Right lobe of liver (tissue), 6 donors: ENCODE measurements at regions not wholly inside any gene's neighbourhood (a gene's known extent, or its start where the extent isn't known, plus 50 kb on each side); places are given as distances from the start of the nearest gene placed in this dataset.
"Not testable (repeated sequence)": the region's sequence is repeated elsewhere in the genome, so short reads cannot be mapped to it uniquely, and the experiment has no call there.

ENCODE experiments used
- ATAC-seq, 4 donors: fragments of 200-7000 bp; cut with Tn5 transposase; one replicate each; pipeline ENCODE4 v1.9.1; 2020; ENCODE audit warnings: mild to moderate bottlenecking in 4 of 4, moderate library complexity in 4 of 4
- DNase-seq, 3 donors: peaks; one replicate each; pipeline ENCODE4 v3.0.0-alpha.2; 2020
- H3K27ac ChIP-seq, 3 donors: fragments of 200-600 bp; one replicate each; pipeline ENCODE4 v1.8.0; 2022
- H3K27me3 ChIP-seq, 2 donors: fragments of 200-600 bp; one replicate each; pipeline ENCODE4 v1.8.0; 2022
- H3K36me3 ChIP-seq, 4 donors: fragments of 200-600 bp; sonication (generic) in 1 of 4; one replicate each; pipeline versions ENCODE4 v1.5.1 to v1.8.0; 2017 to 2022; ENCODE audit warnings: control low read depth in 1 of 4
- H3K4me1 ChIP-seq, 4 donors: fragments of 200-600 bp; sonication (generic) in 1 of 4; one replicate each; pipeline versions ENCODE4 v1.5.1 to v1.8.0; 2017 to 2022; ENCODE audit warnings: control low read depth in 1 of 4
- H3K4me3 ChIP-seq, 3 donors: fragments of 200-600 bp; one replicate each; pipeline ENCODE4 v1.8.0; 2022
- H3K9me3 ChIP-seq, 4 donors: fragments of 200-600 bp; sonication (generic) in 1 of 4; one replicate each; pipeline versions ENCODE4 v1.5.1 to v1.8.0; 2017 to 2022; ENCODE audit warnings: control low read depth in 1 of 4
- CTCF ChIP-seq, 4 donors: fragments of 200-600 bp in 3 of 4; fragments of 450-650 bp in 1 of 4; IDR thresholded peaks; one replicate each; pipeline versions ENCODE4 v1.5.1 to v1.8.0; 2016 to 2022; ENCODE audit warnings: antibody characterized with exemption in 4 of 4, mild to moderate bottlenecking in 2 of 4
- POLR2A ChIP-seq: fragments of 450-650 bp; IDR thresholded peaks from one replicate; pipeline ENCODE4 v1.6.1; 2017; ENCODE audit warnings: antibody characterized with exemption, mild to moderate bottlenecking
- WGBS: methylation state at CpG from one replicate; pipeline ENCODE4 v1.1.6; 2018; ENCODE audit warnings: low coverage, low lambda C conversion rate; ENCODE audit not compliant: insufficient coverage; ENCODE audit errors: missing lambda C conversion rate; 5-methylcytosine and 5-hydroxymethylcytosine counted together
- intact Hi-C, 2 donors: fragments of 100-400 bp; cut with DNase I; formaldehyde crosslinking; loops; one replicate each; pipeline versions ENCODE4 v1.11.2 to v1.14.1; 2022
- donor health status: DM: no; HTN: yes; CAD: no.
- donor health status: DM: no; HTN: no; CAD: no.
- donor health status: DM: no; HTN: no; CAD: no.
- donor health status: DM: no; HTN: yes; CAD: no.
- donor health status: DM: no; HTN: yes; CAD: no.

DNA sequence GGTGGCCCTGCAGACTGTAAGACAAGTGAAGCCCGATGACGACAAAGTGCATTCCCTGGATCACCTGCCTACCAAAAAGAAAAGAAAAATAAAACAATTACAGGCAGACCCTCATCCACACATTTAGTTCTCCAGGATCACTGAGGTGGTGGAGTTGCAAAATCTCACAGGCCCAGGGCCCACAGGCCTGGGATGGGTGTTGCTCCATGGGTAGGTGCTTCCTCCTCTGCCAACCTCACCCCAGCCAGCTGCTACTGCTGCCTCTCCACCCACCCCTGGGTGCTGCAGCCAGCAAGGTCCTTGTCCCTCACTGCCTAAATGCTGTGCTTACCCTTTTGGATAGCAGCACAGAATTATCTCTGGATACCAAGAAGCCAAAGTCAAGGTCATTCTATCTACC, 146.4 kb upstream of the GALNT2 start:
- Histone ChIP-seq H3K9me3 (no peaks in the 10 kb centered on the region), H3K27ac (no peak overlapping the region), H3K4me1 (no peaks in the 10 kb centered on the region), H3K27me3 (no peaks in the 10 kb centered on the region), H3K4me3 (no peak overlapping the region), H3K36me3 (no peaks in the 10 kb centered on the region)
- intact Hi-C loops = no loop called here
- DNase-seq (no peak), ATAC-seq (no peak)
- no CpG with 5 or more reads among the region's 2 CpGs for WGBS
- TF ChIP-seq CTCF (IDR thresholded peaks at IDR 0.05) (no peak), POLR2A (no peak)

DNA sequence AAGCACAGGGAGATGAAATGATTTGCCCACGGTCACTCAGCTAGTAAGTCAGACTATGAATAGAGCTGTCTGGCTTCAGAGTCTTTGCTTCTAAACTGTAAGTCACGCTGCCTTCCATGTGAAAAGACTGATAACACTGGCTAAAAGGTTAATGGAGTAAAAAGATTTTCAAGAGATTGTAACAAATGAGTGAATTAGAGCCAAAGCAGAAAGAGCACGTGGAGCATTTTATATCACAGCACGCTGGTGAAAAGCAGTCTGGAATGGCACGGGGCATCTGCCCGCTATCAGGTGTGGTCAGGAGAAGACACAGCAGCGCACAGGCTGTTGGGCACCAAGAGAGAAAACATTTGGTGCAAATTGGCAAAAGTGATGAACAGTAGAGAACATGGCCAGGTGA, 144.8 kb upstream of the GALNT2 start:
- Histone ChIP-seq H3K4me3 (no peak overlapping the region), H3K27ac (no peak overlapping the region), H3K27me3 (no peaks in the 10 kb centered on the region), H3K4me1 (no peaks in the 10 kb centered on the region), H3K36me3 (no peaks in the 10 kb centered on the region), H3K9me3 (no peaks in the 10 kb centered on the region)
- 83% methylated on average over 7 of the region's 7 CpGs for WGBS
- TF ChIP-seq CTCF (IDR thresholded peaks at IDR 0.05) (no peak), POLR2A (no peak)
- DNase-seq (no peak), ATAC-seq (no peak)
- intact Hi-C loops = no loop called here

GRCh38 chr1:229924639-229925038, 142.4 kb upstream of the GALNT2 start:
- intact Hi-C loops = no loop called here

GRCh38 chr1:229928767-229929166, 138.3 kb upstream of the GALNT2 start:
- TF ChIP-seq CTCF (IDR thresholded peaks at IDR 0.05) (no peak), POLR2A (no peak)
- no peak for ATAC-seq
- no peak overlapping the region for H3K27ac ChIP-seq
- no peaks in the 10 kb centered on the region for H3K27me3 ChIP-seq
- WGBS = 77% methylated on average over 7 of the region's 7 CpGs
- no peaks in the 10 kb centered on the region for H3K9me3 ChIP-seq
- no peaks in the 10 kb centered on the region for H3K36me3 ChIP-seq
- no peaks in the 10 kb centered on the region for H3K4me1 ChIP-seq
- intact Hi-C loops = no loop called here
- DNase-seq = no peak
- no peak overlapping the region for H3K4me3 ChIP-seq

More at GRCh38 chr1:229924639-229925038, 142.4 kb upstream of the GALNT2 start:
- Histone ChIP-seq H3K9me3 (no peaks in the 10 kb centered on the region), H3K36me3 (no peaks in the 10 kb centered on the region), H3K4me3 (no peak overlapping the region), H3K4me1 (no peaks in the 10 kb centered on the region), H3K27ac (no peak overlapping the region), H3K27me3 (no peaks in the 10 kb centered on the region)
- DNase-seq = no peak
- ATAC-seq = no peak
- 74% methylated on average over 10 of the region's 10 CpGs for WGBS
- TF ChIP-seq POLR2A (no peak), CTCF (IDR thresholded peaks at IDR 0.05) (no peak)

- WGBS = 93% methylated on average over 11 of the region's 21 CpGs
- intact Hi-C loops, H3K36me3 ChIP-seq, H3K27me3 ChIP-seq, H3K4me1 ChIP-seq, H3K27ac ChIP-seq, H3K4me3 ChIP-seq, DNase-seq, H3K9me3 ChIP-seq, ATAC-seq: not testable (repeated sequence)
Measured at GRCh38 chr1:229931751-229932150, 135.3 kb upstream of the GALNT2 start.

GRCh38 chr1:229935157-229935556, 131.9 kb upstream of the GALNT2 start:
- ATAC-seq, H3K27me3 ChIP-seq, H3K36me3 ChIP-seq, H3K4me1 ChIP-seq, intact Hi-C loops, H3K4me3 ChIP-seq, H3K9me3 ChIP-seq, H3K27ac ChIP-seq, DNase-seq: not testable (repeated sequence)
- WGBS = 62% methylated on average over 6 of the region's 6 CpGs
